ENCODE measurements at regions not wholly inside any gene's neighbourhood (a gene's known extent, or its start where the extent isn't known, plus 50 kb on each side); places are given as distances from the start of the nearest gene placed in this dataset.
"Not testable (repeated sequence)": the region's sequence is repeated elsewhere in the genome, so short reads cannot be mapped to it uniquely, and the experiment has no call there.

GRCh38 chr6:112865131-112865530 is 518.0 kb downstream of the RFPL4B start:
- DNase-seq: peak in 2 of 56 donors; percentile 0 to 9

DNA sequence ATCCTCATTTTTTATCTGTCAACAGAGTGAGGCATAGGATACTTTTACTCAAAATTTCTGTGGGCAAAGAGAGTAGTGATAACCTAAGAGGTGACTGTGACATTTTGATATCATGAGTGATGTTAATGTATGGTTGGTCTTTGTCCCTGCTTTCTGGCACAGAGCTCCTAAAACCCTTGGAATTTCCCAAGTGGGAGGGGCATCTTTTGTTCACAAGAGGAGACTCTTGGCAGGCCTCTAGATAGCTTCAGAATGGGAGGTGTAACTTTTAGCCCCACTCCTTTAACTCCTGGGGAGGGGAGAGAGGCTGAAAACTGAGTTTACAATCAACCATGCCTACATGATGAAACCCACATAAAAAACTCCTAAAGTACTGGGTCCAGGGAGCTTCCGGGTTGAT is 527.8 kb downstream of the RFPL4B start:
- no peak for DNase-seq

DNA sequence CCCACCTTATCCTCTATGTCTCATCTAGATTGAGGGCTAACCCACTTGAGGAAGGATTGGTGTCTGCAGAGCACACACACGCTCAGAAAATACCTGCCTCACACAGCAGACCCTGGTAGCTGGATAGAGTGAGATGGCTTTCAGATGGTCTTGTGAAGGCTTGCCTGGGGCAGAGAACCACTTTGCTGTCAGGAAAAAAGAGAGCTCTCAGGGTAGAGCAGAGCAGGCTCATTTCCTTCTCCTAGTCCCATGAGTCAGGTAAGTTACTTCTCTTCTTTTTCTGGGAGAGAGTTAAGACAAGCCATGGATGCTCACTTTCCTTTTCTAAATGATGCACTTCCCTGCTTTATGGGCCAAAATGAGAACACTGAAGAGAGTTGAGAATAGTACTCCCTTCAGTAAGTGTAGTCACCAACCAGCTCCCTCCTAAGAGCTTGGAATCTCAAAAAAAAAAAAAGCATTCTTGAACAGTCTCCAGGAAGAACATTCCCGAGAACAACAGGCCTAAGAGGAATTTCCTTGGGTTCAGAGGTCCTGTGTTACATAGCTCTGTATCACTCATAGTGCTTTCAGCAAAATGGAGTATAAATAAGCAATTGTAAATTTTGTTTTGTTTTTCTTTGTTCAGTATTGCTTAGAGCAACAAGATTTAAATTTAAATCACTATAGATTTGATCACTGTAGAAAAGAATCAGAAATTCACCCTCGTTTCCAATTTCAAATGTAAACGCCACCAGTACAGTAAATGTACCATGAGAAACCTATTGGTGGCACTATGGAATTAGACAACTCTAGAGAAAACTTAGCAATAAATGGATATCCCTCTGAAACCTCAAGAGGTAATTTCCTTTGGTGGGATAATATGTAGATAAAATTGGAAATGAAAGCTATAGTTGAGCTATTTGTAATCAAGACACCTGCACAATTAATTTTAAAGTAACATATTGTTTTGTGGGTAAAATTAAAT is 530.3 kb downstream of the RFPL4B start:
- no peak for DNase-seq

GRCh38 chr6:112879920-112880413 is 532.8 kb downstream of the RFPL4B start:
- DNase-seq: peak in 52 of 56 donors; percentile 2 to 92 (median 67)

- peak in 2 of 56 donors; percentile 2 to 9 for DNase-seq
Observed at GRCh38 chr6:112881027-112881426, 533.9 kb downstream of the RFPL4B start.

DNA sequence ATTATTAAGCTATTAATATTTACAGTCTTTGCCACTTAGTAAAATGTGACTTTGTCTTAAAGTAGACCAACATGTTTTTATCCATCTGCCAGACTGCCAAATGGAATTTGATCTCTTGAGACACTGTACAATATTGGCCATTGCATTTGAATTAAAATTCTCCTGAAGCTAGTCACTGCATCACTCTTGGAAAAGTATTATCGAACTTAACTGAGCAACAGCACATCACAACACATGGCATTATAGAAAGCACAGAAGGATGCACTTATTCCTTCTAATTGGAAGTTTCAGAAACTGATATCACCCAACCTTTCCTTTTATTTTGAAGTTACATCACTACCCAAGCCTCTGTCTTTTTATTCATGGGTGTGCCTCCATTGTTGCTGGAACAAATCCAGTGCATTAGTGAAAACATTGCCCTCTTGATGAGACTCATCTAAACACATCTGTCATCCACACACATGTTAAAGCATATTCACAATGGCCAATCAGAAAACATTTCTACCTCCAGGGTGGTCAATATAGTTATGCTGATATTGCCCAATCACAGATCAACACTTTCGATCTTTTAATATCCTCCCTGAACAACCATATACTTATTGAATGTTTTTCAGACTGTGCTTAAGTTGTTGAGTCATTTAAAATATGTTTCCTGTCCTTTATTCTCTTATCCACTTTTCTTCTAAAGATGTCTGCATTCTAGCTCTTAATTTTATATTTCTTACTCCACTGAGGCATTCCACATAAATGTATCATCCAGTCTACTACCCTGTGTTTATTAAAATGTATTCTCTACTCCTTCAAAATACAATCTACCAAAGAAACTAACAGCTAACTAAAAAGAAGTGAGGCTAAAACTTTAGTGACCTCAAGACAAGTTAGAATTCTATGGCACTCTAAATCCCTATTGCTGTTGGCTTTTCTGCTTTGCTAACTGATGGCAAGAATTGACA is 535.0 kb downstream of the RFPL4B start:
- DNase-seq: no peak

GRCh38 chr6:112883095-112883494 is 536.0 kb downstream of the RFPL4B start:
- no peak for DNase-seq

- no peak for DNase-seq
Observed at GRCh38 chr6:112886415-112886814, 539.3 kb downstream of the RFPL4B start.

DNA sequence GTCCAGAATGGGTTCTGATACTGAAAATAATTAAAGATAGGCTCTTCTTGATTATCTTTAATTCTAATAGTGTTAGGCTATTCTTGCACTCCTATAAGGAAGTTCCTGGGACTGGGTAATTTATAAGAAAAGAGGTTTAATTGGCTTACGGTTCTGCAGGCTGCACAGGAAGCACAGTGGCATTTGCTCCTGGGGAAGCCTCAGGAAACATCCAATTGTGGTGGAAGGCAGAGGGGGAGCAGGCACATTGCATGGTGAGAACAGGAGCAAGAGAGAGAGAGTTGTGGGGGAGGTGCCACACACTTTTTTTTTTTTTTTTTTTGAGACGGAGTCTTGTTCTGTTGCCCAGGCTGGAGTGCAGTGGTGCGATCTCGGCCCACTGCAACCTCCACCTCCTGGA is 540.3 kb downstream of the RFPL4B start:
- not testable (repeated sequence) for DNase-seq

DNA sequence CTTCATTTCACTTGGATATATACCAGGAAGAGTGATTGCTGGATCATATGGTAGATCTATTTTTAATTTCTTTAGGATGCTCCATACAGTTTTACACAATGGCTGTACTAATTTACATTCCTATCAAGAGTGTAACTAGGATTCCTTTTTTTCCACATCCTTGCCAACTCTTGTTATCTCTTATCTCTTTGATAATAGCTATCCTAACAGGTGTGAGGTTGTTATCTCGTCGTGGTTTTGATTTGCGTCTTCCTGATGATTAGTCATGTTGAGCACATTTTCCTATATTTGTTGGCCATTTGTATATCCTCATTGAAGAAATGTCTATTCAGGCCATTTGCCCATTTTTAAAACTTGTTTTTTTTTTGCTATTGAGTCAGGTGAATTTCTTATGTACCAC is 552.4 kb downstream of the RFPL4B start:
- DNase-seq: no peak

DNA sequence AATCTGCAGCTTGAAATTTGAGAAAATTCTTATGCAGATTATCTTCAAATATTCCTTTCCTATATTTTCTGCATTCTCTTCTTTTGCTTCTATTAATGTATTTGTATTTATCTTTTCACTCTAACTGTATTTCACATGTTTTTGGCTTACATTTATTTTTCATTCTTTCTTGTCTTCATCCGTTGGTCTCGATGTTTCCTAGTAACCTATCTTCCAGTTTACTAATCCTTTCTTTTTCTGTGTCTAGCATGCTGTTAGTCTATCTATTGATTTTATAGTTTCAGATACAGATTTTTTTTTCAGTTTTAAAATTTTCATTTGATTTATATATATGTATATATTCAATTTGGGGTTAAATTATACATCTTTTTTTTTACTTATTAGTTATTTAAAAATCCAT is 556.2 kb downstream of the RFPL4B start:
- no peak for DNase-seq

- DNase-seq: no peak
Observed at GRCh38 chr6:112906726-112907125, 559.6 kb downstream of the RFPL4B start.

DNA sequence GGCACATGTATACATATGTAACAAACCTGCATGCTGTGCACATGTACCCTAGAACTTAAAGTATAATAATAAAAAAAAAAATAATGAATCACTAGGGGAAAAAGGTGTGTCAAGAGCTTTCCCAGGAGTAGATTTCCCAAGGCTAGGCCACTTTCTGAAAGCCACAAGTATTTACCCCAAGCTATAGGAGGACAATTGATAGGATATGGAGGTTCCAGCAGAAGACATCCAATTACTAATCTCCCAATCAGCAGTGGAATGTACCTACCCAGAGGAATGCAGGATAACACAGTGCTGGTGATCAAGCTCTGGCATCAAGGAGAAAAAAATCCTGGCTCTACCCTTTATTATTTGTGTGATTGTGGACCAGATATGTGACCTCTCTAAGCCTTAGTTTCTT is 562.7 kb downstream of the RFPL4B start:
- DNase-seq: no peak

- DNase-seq: no peak
Observed at GRCh38 chr6:112910256-112910655, 563.1 kb downstream of the RFPL4B start.

DNA sequence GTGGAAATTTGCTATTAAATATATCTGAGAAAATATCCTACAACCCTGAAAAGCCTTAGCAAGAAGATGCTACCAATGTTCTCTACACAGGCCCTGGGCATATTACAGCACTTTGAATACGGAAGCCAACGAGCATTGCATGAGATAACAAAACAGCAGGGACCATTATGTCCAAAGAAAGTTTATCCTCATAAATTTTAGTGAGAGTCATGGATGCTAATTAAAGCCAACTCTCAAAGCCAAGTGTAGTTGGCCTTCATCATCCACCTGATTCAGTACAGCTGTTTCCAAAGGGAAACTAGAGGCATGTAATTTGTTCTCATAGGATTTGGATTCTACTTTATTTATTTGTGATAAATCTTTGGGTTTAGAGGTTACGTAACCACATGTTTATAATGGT is 564.8 kb downstream of the RFPL4B start:
- DNase-seq: no peak

DNA sequence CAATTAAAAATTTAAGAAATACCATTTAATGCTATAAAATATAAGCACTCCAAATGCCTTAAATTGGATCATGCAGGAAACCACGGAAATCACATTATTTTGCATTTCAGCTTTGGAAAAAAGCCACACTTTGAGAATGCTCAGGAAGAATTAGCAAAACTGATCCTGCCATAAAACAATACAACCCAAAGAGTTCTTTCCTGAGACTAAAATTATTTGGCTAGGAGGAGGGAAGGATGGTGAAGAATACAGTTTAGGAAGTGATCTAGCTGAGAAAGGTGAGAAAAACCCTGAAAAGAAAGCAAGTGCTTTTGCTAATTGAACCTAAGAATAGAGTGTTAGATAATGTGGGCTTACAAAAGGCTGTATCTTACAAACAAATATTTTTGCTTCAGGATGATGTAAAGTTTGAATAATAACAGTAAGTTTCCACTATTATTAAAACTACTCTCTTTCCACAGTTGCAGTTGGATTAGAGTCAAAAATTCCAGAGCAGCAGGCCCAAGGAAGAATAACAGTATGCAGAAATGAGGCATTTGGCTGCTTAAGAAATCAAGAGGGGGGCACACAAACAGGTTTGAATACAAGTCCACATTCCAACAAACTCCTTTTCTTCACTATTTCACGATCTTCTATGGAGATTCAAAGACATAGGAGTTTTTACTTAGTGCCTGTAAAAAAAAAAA is 565.4 kb downstream of the RFPL4B start:
- no peak for DNase-seq

DNA sequence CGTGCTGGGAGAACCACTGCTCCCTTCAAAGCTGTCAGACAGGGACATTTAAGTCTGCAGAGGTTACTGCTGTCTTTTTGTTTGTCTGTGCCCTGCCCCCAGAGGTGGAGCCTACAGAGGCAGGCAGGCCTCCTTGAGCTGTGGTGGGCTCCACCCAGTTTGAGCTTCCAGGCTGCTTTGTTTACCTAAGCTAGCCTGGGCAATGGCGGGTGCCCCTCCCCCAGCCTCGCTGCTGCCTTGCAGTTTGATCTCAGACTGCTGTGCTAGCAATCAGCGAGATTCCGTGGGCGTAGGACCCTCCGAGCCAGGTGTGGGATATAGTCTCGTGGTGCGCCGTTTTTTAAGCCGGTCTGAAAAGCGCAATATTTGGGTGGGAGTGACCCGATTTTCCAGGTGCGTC is 572.6 kb downstream of the RFPL4B start:
- not testable (repeated sequence) for DNase-seq

GRCh38 chr6:112920994-112921393 is 573.9 kb downstream of the RFPL4B start:
- DNase-seq: no peak

DNA sequence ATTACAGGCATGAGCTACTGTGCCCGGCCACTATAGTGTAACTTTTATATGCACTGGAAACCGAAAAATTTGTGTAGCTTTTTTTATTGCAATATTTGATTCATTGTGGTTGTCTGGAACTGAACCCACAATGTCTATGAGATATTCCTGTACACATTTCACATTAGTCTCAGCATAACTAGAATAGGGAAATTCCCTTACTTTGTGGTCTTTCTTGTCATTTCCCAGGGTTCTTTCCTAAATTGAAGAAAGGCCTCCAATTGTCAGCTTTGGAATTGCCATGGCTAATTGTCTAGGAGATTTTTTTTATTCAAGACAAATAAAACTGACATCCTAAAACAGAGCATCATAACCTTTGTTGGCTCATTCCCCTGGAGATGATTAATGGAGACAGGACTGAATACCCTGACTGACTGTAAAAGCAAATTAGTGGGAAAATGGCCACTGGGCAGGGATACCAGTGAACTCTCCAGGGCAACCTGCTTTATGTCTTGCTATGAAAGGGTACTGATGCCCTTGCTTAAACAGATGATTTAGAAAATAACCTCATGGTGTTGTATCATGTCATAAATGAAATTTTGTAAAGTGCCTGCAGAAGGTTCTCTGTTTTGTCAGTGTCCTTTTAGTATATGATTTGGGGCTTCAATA is 576.9 kb downstream of the RFPL4B start:
- no peak for DNase-seq

DNA sequence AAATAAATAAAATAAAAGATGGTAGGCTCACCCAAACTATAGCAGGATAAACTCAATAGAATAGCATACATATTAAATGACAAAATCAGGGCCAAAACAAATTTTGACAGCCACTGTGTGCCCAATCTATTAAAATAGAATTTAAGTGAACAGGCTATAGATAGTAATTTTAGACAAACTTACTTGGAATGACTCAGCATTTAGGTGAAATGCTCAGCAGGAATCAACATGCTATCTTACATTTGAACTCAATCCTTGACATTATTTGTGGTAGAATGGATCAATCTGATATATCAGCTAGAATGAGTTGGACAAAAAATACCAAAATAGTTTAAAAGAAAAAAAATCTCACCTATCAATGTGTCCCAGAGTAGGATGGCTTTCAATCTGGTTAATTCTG is 578.6 kb downstream of the RFPL4B start:
- no peak for DNase-seq
